H1 (cell line): ENCODE measurements at regions not wholly inside any gene's neighbourhood (a gene's known extent, or its start where the extent isn't known, plus 50 kb on each side); places are given as distances from the start of the nearest gene placed in this dataset.

ENCODE experiments used
- CTCF ChIA-PET: fragments of 300-600 bp; sonication (Branson Sonifier 250); formaldehyde crosslinking; loops from one replicate; lab custom pipeline; 2021; ENCODE audit not compliant: partially characterized antibody; lab: Charles Lee
- POLR2A ChIA-PET: fragments of 300-600 bp; sonication (Branson Sonifier 250); formaldehyde crosslinking; loops from one replicate; lab custom pipeline; 2021; ENCODE audit warnings: inconsistent platforms; ENCODE audit not compliant: partially characterized antibody; lab: Charles Lee
- DNase-seq, 2 experiments: peaks; one replicate each; pipeline versions ENCODE4 v3.0.0 to v3.0.0-alpha.2; 2010 to 2022; ENCODE audit warnings: low spot score in 2 of 2, low read depth in 1 of 2, mixed read lengths in 1 of 2
- FAIRE-seq: peaks from 2 replicates; lab custom pipeline; 2011; peaks lifted over from hg19 to GRCh38; lab: Jason Lieb, UNC
- H2AFZ ChIP-seq: 2 replicates; pipeline ENCODE4 v1.8.1; 2012; ENCODE audit warnings: low read length, inconsistent platforms
- H2AK5ac ChIP-seq: 2 replicates; pipeline ENCODE4 v1.6.1; 2013; ENCODE audit warnings: low read depth, low read length
- H2BK120ac ChIP-seq: replicated peaks from 2 replicates; pipeline ENCODE3; 2013; ENCODE audit warnings: low read depth, low read length, inconsistent platforms
- H2BK12ac ChIP-seq: 2 replicates; pipeline ENCODE4 v1.6.1; 2013; ENCODE audit warnings: low read depth, low read length
- H2BK15ac ChIP-seq: 2 replicates; pipeline ENCODE4 v1.6.1; 2013; ENCODE audit warnings: low read length
- H2BK20ac ChIP-seq: 2 replicates; pipeline ENCODE4 v1.6.1; 2013; ENCODE audit warnings: low read length
- H2BK5ac ChIP-seq: 2 replicates; pipeline ENCODE4 v1.6.1; 2013; ENCODE audit warnings: low read depth, low read length
- H3K14ac ChIP-seq: 2 replicates; pipeline ENCODE4 v1.6.1; 2013; ENCODE audit warnings: inconsistent platforms; ENCODE audit not compliant: insufficient read length
- H3K18ac ChIP-seq: 2 replicates; pipeline ENCODE4 v1.6.1; 2013; ENCODE audit warnings: low read length; ENCODE audit errors: extremely low read depth
- H3K23ac ChIP-seq: 2 replicates; pipeline ENCODE4 v1.6.1; 2013; ENCODE audit warnings: inconsistent platforms; ENCODE audit not compliant: insufficient read length
- H3K23me2 ChIP-seq: 2 replicates; pipeline ENCODE4 v1.6.1; 2013; ENCODE audit warnings: low read depth, low read length
- H3K27ac ChIP-seq: 2 replicates; pipeline ENCODE4 v1.6.1; 2011; ENCODE audit warnings: low read depth, low read length, inconsistent platforms
- H3K27me3 ChIP-seq, 4 experiments: replicated peaks in 1 of 4; 1 replicate in 1 of 4; 2 replicates in 3 of 4; pipeline versions ENCODE4 v1.6.1 to v1.8.1; 2011 to 2013; ENCODE audit warnings: low read length in 3 of 4, mild to moderate bottlenecking in 3 of 4, inconsistent platforms in 2 of 4, mixed read lengths in 2 of 4, moderate library complexity in 1 of 4; ENCODE audit not compliant: control insufficient read depth in 3 of 4, insufficient read depth in 3 of 4; ENCODE audit errors: extremely low read depth in 1 of 4
- H3K36me3 ChIP-seq, 4 experiments: 2 replicates each; pipeline versions ENCODE4 v1.6.1 to v1.8.1; 2011 to 2013; ENCODE audit warnings: mild to moderate bottlenecking in 4 of 4, low read length in 3 of 4, moderate library complexity in 2 of 4, control low read depth in 1 of 4, inconsistent platforms in 1 of 4; ENCODE audit not compliant: insufficient read depth in 4 of 4, control insufficient read depth in 2 of 4
- H3K4ac ChIP-seq: replicated peaks from 2 replicates; pipeline ENCODE3; 2013; ENCODE audit warnings: low read length, low read depth, mixed read lengths, inconsistent platforms; ENCODE audit not compliant: insufficient read length
- H3K4me1 ChIP-seq, 4 experiments: replicated peaks in 1 of 4; 1 replicate in 1 of 4; 2 replicates in 3 of 4; pipeline versions ENCODE4 v1.6.1 to v1.8.1; 2011 to 2013; ENCODE audit warnings: low read length in 3 of 4, inconsistent platforms in 2 of 4, mixed read lengths in 1 of 4; ENCODE audit not compliant: insufficient read depth in 4 of 4, control insufficient read depth in 3 of 4
- H3K4me2 ChIP-seq, 2 experiments: 2 replicates each; pipeline versions ENCODE4 v1.6.1 to v1.8.1; 2011 to 2013; ENCODE audit warnings: low read depth in 2 of 2, low read length in 2 of 2, control low read depth in 1 of 2, inconsistent platforms in 1 of 2, mild to moderate bottlenecking in 1 of 2; ENCODE audit not compliant: insufficient read depth in 1 of 2
- H3K4me3 ChIP-seq, 4 experiments: fragments of 200-600, 300-600 bp in 1 of 4; sonication (generic), shearing (Covaris generic), sonication (Bioruptor Twin) in 1 of 4; 2 replicates each; pipeline versions ENCODE4 v1.5.1 to v1.8.1; 2011 to 2016; ENCODE audit warnings: low read length in 4 of 4, low read depth in 3 of 4, control low read depth in 2 of 4, inconsistent platforms in 2 of 4, mild to moderate bottlenecking in 2 of 4, mixed read lengths in 1 of 4, moderate library complexity in 1 of 4; ENCODE audit not compliant: insufficient read depth in 2 of 4; ENCODE audit errors: extremely low read depth in 1 of 4
- H3K56ac ChIP-seq: replicated peaks from 2 replicates; pipeline ENCODE3; 2013; ENCODE audit warnings: low read depth, mild to moderate bottlenecking, mixed read lengths, low read length, inconsistent platforms; ENCODE audit not compliant: insufficient read length
- H3K79me1 ChIP-seq: 2 replicates; pipeline ENCODE4 v1.6.1; 2013; ENCODE audit warnings: low read depth, low read length, control low read depth
- H3K79me2 ChIP-seq, 2 experiments: 2 replicates each; pipeline versions ENCODE4 v1.6.1 to v1.8.1; 2012 to 2013; ENCODE audit warnings: low read length in 2 of 2, mild to moderate bottlenecking in 2 of 2, inconsistent platforms in 1 of 2; ENCODE audit not compliant: insufficient read depth in 2 of 2, control insufficient read depth in 1 of 2
- H3K9ac ChIP-seq, 4 experiments: replicated peaks in 1 of 4; 1 replicate in 1 of 4; 2 replicates in 3 of 4; pipeline versions ENCODE4 v1.6.1 to v1.8.1; 2011 to 2013; ENCODE audit warnings: low read depth in 3 of 4, low read length in 3 of 4, control low read depth in 2 of 4, mild to moderate bottlenecking in 2 of 4, moderate library complexity in 2 of 4, inconsistent platforms in 1 of 4; ENCODE audit errors: extremely low read depth in 1 of 4
- H3K9me3 ChIP-seq, 2 experiments: 2 replicates each; pipeline versions ENCODE4 v1.6.1 to v1.8.1; 2012 to 2013; ENCODE audit warnings: mild to moderate bottlenecking in 2 of 2, moderate library complexity in 2 of 2, control low read depth in 1 of 2, inconsistent platforms in 1 of 2, low read depth in 1 of 2, low read length in 1 of 2, mixed read lengths in 1 of 2; ENCODE audit not compliant: insufficient read depth in 2 of 2
- H4K20me1 ChIP-seq, 2 experiments: replicated peaks in 1 of 2; 2 replicates each; pipeline versions ENCODE3 to v1.8.1; 2011 to 2013; ENCODE audit warnings: inconsistent platforms in 2 of 2, low read length in 2 of 2, mild to moderate bottlenecking in 1 of 2; ENCODE audit not compliant: insufficient read depth in 2 of 2, control insufficient read depth in 1 of 2
- H4K5ac ChIP-seq: 2 replicates; pipeline ENCODE4 v1.6.1; 2013; ENCODE audit warnings: low read length, low read depth, mixed read lengths, inconsistent platforms; ENCODE audit not compliant: insufficient read length
- H4K8ac ChIP-seq: 2 replicates; pipeline ENCODE4 v1.8.0; 2013; ENCODE audit warnings: mild to moderate bottlenecking, moderate library complexity, low read length, inconsistent platforms; ENCODE audit not compliant: insufficient read depth; ENCODE audit errors: extremely low read depth
- H4K91ac ChIP-seq: replicated peaks from 2 replicates; pipeline ENCODE3; 2013; ENCODE audit warnings: low read length, mixed read lengths, inconsistent platforms; ENCODE audit not compliant: insufficient read length
- BACH1 ChIP-seq: IDR thresholded peaks from 2 replicates; pipeline ENCODE4 v1.6.1; 2012; ENCODE audit warnings: low read length, improper control_type of control experiment
- CBX8 ChIP-seq: fragments of 300-800, 300-1000 bp; sonication (generic); IDR thresholded peaks from 2 replicates; pipeline ENCODE4 v1.7.1; 2016; ENCODE audit warnings: low read depth, low read length, borderline replicate concordance
- CHD1 ChIP-seq: IDR thresholded peaks from 2 replicates; pipeline ENCODE4 v1.6.1; 2012; ENCODE audit warnings: low read depth, low read length, improper control_type of control experiment
- PHF8 ChIP-seq: fragments of 200-600 bp; sonication (generic); conservative IDR thresholded peaks from 2 replicates; pipeline ENCODE4 v1.7.1; 2012; ENCODE audit warnings: low read depth, mild to moderate bottlenecking, inconsistent platforms, low read length, moderate library complexity
- POU5F1 ChIP-seq: IDR thresholded peaks from 2 replicates; pipeline ENCODE4 v1.6.1; 2011; ENCODE audit warnings: low read depth, mild to moderate bottlenecking, low read length, moderate library complexity
- SUZ12 ChIP-seq: fragments of 200-600 bp; sonication (generic); IDR thresholded peaks from 2 replicates; pipeline ENCODE4 v1.6.1; 2012; ENCODE audit warnings: mild to moderate bottlenecking, inconsistent platforms, low read length, moderate library complexity, mixed read lengths
- WGBS, 2 experiments: shearing (Covaris generic) in 1 of 2; methylation state at CpG; one replicate each; pipeline versions ENCODE4 v1.1.6 to v1.1.7; 2013 to 2015; ENCODE audit warnings: low lambda C conversion rate in 2 of 2, mixed read lengths in 2 of 2, inconsistent platforms in 1 of 2, low coverage in 1 of 2, missing lambda C conversion rate in 1 of 2; ENCODE audit not compliant: insufficient replicate concordance in 2 of 2, insufficient coverage in 1 of 2, insufficient read length in 1 of 2; ENCODE audit errors: extremely low coverage in 1 of 2, missing lambda C conversion rate in 1 of 2; 5-methylcytosine and 5-hydroxymethylcytosine counted together

DNA sequence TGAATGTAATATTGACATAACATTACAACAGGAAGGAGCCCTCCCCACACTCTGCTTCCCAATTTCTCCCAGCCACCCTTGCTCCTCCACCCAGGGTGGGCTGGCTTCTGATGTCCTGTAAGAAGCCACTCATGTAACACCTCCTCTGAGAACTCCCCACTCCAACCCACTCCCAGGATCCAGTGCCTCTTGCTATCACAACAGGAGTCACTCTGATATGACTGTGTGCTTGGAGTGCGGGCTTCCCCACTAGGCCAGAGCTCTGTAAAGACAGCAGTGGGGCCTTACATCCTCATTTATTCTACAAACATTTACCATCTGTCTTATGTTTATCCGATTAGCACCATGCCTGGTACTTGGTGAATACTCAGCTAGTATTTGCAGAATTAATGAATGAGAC is 65.1 kb downstream of the PTGR3 start:
- Histone ChIP-seq H3K27ac (no peak overlapping the region), H2AFZ (no peak overlapping the region), H3K18ac (no peak overlapping the region), H3K9me3 (0 out of 4 replicates have a peak, but pooled peaks cover 0 to 4% of the 10 kb centered on the region in 2 experiments), H3K23me2 (no peaks in the 10 kb centered on the region; the same call in 1 of the 2 replicates), H2BK5ac (no peak overlapping the region), H4K91ac (no peak overlapping the region), H2BK120ac (no peak overlapping the region), H4K20me1 (no peaks in the 10 kb centered on the region), H2BK20ac (no peak overlapping the region), H2AK5ac (no peak overlapping the region), H2BK15ac (no peak overlapping the region), H3K14ac (no peak overlapping the region), H3K27me3 (no peaks in the 10 kb centered on the region), H4K5ac (no peak overlapping the region), H3K36me3 (no peaks in the 10 kb centered on the region), H3K56ac (no peak overlapping the region), H3K4me2 (no peak overlapping the region), H3K4ac (no peak overlapping the region), H3K79me1 (no peaks in the 10 kb centered on the region), H3K4me3 (no peak overlapping the region), H3K4me1 (no peaks in the 10 kb centered on the region), H3K23ac (no peak overlapping the region), H2BK12ac (no peak overlapping the region), H3K9ac (no peak overlapping the region), H3K79me2 (no peaks in the 10 kb centered on the region), H4K8ac (no peak overlapping the region)
- FAIRE-seq, result no peak
- WGBS, 2 experiments, result 97% methylated on average over 2 of the region's 2 CpGs; no CpG with 5 or more reads in 1 of the 2 experiments
- ChIA-PET POLR2A (no interaction called here), CTCF (interaction anchor here (1.2 kb wide), 1 partner anchor 11 kb away, joined by 3 read pairs; no protein-coding TSS in a partner anchor)
- TF ChIP-seq POU5F1 (no peak), BACH1 (no peak), CBX8 (no peak), CHD1 (no peak), PHF8 (no peak), SUZ12 (no peak)
- DNase-seq, result no peak
